ENCODE measurements at regions not wholly inside any gene's neighbourhood (a gene's known extent, or its start where the extent isn't known, plus 50 kb on each side); places are given as distances from the start of the nearest gene placed in this dataset.

DNA sequence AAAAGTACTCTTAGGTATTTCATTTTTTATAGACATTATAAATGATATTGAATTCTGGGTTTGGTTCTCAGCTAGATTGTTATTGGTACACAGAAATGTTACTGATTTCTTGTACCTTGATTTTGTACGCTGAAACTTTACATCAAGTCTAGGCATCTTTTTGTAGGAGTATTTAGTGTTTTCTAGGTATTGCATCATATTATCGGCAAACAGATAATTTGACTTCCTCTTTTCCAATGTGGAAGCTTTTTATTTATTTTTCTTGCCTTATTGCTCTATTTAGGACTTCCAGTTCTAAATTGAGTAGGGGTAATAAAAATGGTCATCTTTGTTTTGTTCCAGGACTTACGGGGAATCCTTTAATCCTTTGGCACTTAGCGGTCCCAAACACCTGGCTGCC lies 676.6 kb upstream of the CCDC179 start:
- H3K4me2 ChIP-seq (ENCODE audit: low read length): no peak overlapping the region
- no peaks in the 10 kb centered on the region for H3K9me2 ChIP-seq (replicated peaks; ENCODE audit: control insufficient read depth, low read length)
- peaks cover 10% of the 10 kb centered on the region for H3K79me2 ChIP-seq (ENCODE audit: control insufficient read depth, low read length)
- peaks cover 23% of the 10 kb centered on the region for H3K4me1 ChIP-seq (ENCODE audit: control insufficient read depth, low read length)
- no peaks in the 10 kb centered on the region for H3K36me3 ChIP-seq (ENCODE audit: control insufficient read depth, low read length)
- H3K9me3 ChIP-seq (ENCODE audit: control insufficient read depth, insufficient read depth, low read length): no peaks in the 10 kb centered on the region
- no peak overlapping the region for H3K27ac ChIP-seq (ENCODE audit: low read depth, low read length)
- H3F3A ChIP-seq (ENCODE audit: control insufficient read depth, insufficient read depth): no peaks in the 10 kb centered on the region
- H3K27me3 ChIP-seq (ENCODE audit: control insufficient read depth, low read length): no peaks in the 10 kb centered on the region
- no peak overlapping the region for H3K4me3 ChIP-seq (ENCODE audit: low read length)
- no peaks in the 10 kb centered on the region for H4K20me1 ChIP-seq (ENCODE audit: control insufficient read depth, insufficient read depth, low read depth, low read length)
- no peak for TF ChIP-seq EZH2phosphoT487 (IDR thresholded peaks at IDR 0.05; ENCODE audit: borderline replicate concordance, low read length)
- TF ChIP-seq, protein P1, sequence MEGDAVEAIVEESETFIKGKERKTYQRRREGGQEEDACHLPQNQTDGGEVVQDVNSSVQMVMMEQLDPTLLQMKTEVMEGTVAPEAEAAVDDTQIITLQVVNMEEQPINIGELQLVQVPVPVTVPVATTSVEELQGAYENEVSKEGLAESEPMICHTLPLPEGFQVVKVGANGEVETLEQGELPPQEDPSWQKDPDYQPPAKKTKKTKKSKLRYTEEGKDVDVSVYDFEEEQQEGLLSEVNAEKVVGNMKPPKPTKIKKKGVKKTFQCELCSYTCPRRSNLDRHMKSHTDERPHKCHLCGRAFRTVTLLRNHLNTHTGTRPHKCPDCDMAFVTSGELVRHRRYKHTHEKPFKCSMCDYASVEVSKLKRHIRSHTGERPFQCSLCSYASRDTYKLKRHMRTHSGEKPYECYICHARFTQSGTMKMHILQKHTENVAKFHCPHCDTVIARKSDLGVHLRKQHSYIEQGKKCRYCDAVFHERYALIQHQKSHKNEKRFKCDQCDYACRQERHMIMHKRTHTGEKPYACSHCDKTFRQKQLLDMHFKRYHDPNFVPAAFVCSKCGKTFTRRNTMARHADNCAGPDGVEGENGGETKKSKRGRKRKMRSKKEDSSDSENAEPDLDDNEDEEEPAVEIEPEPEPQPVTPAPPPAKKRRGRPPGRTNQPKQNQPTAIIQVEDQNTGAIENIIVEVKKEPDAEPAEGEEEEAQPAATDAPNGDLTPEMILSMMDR (IDR thresholded peaks at IDR 0.05; ENCODE audit: low read depth, low read length, poor library complexity, severe bottlenecking): no peak

DNA sequence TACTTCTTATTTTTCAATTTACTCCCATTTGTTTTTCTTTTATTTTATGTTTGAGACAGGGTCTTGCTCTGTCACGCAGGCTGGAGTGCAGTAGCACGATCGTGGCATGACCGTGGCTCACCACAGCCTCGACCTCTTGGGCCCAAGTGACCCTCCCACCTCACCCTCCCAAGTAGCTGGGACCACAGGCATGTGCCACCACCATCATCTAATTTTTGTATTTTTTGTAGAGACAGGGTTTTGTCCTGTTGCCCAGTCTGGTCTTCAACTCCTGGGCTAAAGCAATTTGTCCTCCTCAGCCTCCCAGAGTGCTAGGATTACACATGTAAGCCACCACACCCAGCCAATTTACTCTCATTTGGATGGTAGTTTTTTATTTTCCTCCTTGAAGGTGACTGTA lies 679.3 kb upstream of the CCDC179 start:
- H3K27me3 ChIP-seq (ENCODE audit: control insufficient read depth, low read length): no peaks in the 10 kb centered on the region
- no peaks in the 10 kb centered on the region for H3F3A ChIP-seq (ENCODE audit: control insufficient read depth, insufficient read depth)
- no peaks in the 10 kb centered on the region for H3K9me3 ChIP-seq (ENCODE audit: control insufficient read depth, insufficient read depth, low read length)
- H3K4me2 ChIP-seq (ENCODE audit: low read length): peak overlapping the region; percentile 64
- no peaks in the 10 kb centered on the region for H4K20me1 ChIP-seq (ENCODE audit: control insufficient read depth, insufficient read depth, low read depth, low read length)
- no peaks in the 10 kb centered on the region for H3K9me2 ChIP-seq (replicated peaks; ENCODE audit: control insufficient read depth, low read length)
- peaks cover 48% of the 10 kb centered on the region for H3K4me1 ChIP-seq (ENCODE audit: control insufficient read depth, low read length)
- no peaks in the 10 kb centered on the region; the same call in 1 of the 2 replicates for H3K36me3 ChIP-seq (ENCODE audit: control insufficient read depth, low read length)
- peak overlapping the region; percentile 73 for H3K4me3 ChIP-seq (ENCODE audit: low read length)
- 0 out of 2 replicates have a peak overlapping the region, but pooled peaks have one; percentile 21 for H3K27ac ChIP-seq (ENCODE audit: low read depth, low read length)
- TF ChIP-seq, protein P1 (IDR thresholded peaks at IDR 0.05; ENCODE audit: low read depth, low read length, poor library complexity, severe bottlenecking): no peak
- TF ChIP-seq EZH2phosphoT487 (IDR thresholded peaks at IDR 0.05; ENCODE audit: borderline replicate concordance, low read length): no peak
- H3K79me2 ChIP-seq (ENCODE audit: control insufficient read depth, low read length): peaks cover 14% of the 10 kb centered on the region

DNA sequence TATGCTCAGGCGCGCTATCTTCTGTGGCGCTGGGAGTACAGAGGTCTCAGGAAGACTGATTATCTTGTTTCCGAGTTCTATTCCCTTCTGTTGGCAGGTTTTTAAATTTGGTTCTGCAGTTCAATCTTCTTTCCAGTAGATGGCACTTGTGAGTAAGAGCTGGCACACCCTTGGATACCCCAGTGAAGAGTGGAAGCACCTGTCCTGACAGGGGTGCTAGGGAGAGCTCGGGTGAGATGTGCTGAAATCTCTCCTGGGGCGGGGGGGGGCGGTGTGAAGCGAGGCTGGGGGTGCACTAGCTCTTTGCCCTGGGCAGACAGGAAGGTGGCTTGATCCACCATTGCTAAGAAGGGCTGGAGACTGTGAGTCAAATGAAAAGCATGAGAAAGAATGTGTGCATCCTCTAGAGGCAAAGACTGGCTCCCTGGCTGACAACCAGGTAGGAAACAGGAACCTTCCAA lies 679.9 kb upstream of the CCDC179 start:
- TF ChIP-seq EZH2phosphoT487 (IDR thresholded peaks at IDR 0.05; ENCODE audit: borderline replicate concordance, low read length): no peak
- TF ChIP-seq, protein P1 (IDR thresholded peaks at IDR 0.05; ENCODE audit: low read depth, low read length, poor library complexity, severe bottlenecking): peak; percentile 86

More for the DNA sequence above, 679.9 kb upstream of the CCDC179 start:
- H3K4me3 ChIP-seq (ENCODE audit: low read length): peak overlapping the region; percentile 73
- peak overlapping the region; percentile 81 for H3K27ac ChIP-seq (ENCODE audit: low read depth, low read length)
- H3K4me2 ChIP-seq (ENCODE audit: low read length): peak overlapping the region; percentile 64
- H3K9me2 ChIP-seq (replicated peaks; ENCODE audit: control insufficient read depth, low read length): no peaks in the 10 kb centered on the region
- H3K4me1 ChIP-seq (ENCODE audit: control insufficient read depth, low read length): peaks cover 54% of the 10 kb centered on the region
- no peaks in the 10 kb centered on the region; the same call in 1 of the 2 replicates for H3K36me3 ChIP-seq (ENCODE audit: control insufficient read depth, low read length)
- H4K20me1 ChIP-seq (ENCODE audit: control insufficient read depth, insufficient read depth, low read depth, low read length): no peaks in the 10 kb centered on the region
- peaks cover under 1% of the 10 kb centered on the region; the same call in 1 of the 2 replicates for H3F3A ChIP-seq (ENCODE audit: control insufficient read depth, insufficient read depth)
- H3K9me3 ChIP-seq (ENCODE audit: control insufficient read depth, insufficient read depth, low read length): no peaks in the 10 kb centered on the region
- H3K79me2 ChIP-seq (ENCODE audit: control insufficient read depth, low read length): peaks cover 14% of the 10 kb centered on the region
- H3K27me3 ChIP-seq (ENCODE audit: control insufficient read depth, low read length): no peaks in the 10 kb centered on the region

All from DOHH2 (cell line).